ENCODE measurements at regions not wholly inside any gene's neighbourhood (a gene's known extent, or its start where the extent isn't known, plus 50 kb on each side); places are given as distances from the start of the nearest gene placed in this dataset.

DNA sequence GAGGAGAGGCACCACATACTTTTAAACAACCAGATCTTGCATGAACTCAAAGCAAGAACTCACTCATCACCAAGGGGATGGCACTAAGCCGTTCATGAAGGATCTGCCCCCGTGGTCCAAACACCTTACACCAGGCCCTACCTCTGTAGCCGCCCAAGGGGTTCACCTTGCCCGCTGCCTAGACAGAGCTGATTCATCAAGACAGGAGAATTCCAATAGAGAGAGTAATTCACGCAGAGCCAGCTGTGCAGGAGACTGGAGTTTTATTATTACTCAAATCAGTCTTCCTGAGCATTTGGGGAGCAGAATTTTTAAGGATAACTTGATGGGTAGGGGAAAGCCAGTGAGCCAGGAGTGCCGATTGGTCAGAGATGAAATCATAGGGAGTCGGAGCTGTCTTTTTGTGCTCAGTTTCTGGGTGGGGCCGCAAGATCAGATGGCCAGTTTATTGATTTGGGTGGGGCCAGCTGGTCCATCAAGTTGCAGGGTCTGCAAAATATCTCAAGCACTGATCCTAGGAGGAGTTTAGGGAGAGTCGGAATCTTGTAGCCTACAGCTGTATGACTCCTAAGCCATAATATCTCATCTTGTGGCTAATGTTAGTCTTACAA, 364.7 kb downstream of the PCDH7 start:
- ATAC-seq (no peak), DNase-seq (no peak)
- no peak overlapping the region for H3K4me3 Mint-ChIP-seq
- H3K27me3 Mint-ChIP-seq: no peaks in the 10 kb centered on the region
- no peaks in the 10 kb centered on the region for H3K36me3 Mint-ChIP-seq (ENCODE audit: low read depth)
- no peaks in the 10 kb centered on the region for H3K9me3 ChIP-seq (ENCODE audit: control insufficient read depth, low read length, poor library complexity, severe bottlenecking)
- no peaks in the 10 kb centered on the region for H3K4me1 Mint-ChIP-seq
- H3K27ac Mint-ChIP-seq: no peak overlapping the region

DNA sequence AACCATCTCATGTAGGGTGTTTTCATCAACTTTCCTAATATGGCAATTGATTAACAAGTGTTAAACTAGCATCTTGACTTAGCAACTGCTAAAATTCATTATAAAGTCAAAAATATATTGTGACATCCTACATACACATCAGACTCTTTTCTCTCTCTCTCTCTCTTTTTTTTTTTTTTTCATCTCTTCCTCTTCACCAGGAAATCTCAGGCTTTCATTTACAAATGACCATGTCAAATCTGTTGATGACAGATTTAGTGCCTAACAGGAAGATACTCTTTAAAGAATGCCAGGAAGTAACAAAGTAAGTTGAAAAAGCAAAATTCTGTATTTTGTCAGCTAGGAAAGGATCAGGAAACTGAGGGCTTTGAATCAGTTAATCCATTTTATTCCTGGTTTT, 365.5 kb downstream of the PCDH7 start:
- Mint-ChIP-seq H3K4me3 (no peak overlapping the region), H3K27ac (no peak overlapping the region), H3K4me1 (no peaks in the 10 kb centered on the region), H3K27me3 (no peaks in the 10 kb centered on the region), H3K36me3 (ENCODE audit: low read depth) (no peaks in the 10 kb centered on the region)
- H3K9me3 ChIP-seq (ENCODE audit: control insufficient read depth, low read length, poor library complexity, severe bottlenecking): no peaks in the 10 kb centered on the region
- ATAC-seq (no peak), DNase-seq (no peak)

DNA sequence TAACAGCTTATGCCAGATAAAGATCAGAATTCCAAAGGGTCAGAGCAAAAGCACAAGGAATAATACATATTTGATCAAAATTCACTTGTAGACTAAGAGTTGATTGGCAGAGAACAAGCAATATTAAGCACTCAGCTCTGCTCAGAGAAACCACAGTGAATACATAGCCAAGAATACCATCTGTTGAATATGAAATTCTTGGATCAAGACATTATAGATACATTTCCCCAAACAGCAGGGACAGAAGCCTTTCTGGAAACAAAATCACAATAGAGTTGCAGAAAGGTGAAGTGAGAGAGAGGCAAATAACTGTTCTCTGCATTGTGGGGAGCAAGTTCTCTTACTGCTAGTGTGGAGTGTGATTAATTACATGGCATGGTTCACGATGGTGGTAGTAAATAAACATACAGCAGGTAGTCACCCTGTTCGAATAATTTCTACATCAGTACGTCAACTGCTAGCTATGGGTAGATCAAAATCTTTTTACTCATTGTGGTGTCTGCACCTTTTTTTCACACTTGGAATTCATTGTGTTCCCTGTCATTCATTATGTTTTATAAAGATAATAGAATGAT, 366.7 kb downstream of the PCDH7 start:
- DNase-seq (no peak), ATAC-seq (no peak)
- H3K27me3 Mint-ChIP-seq: no peaks in the 10 kb centered on the region
- no peak overlapping the region for H3K4me3 Mint-ChIP-seq
- H3K4me1 Mint-ChIP-seq: no peaks in the 10 kb centered on the region
- no peaks in the 10 kb centered on the region for H3K9me3 ChIP-seq (ENCODE audit: control insufficient read depth, low read length, poor library complexity, severe bottlenecking)
- H3K27ac Mint-ChIP-seq: no peak overlapping the region
- no peaks in the 10 kb centered on the region for H3K36me3 Mint-ChIP-seq (ENCODE audit: low read depth)

DNA sequence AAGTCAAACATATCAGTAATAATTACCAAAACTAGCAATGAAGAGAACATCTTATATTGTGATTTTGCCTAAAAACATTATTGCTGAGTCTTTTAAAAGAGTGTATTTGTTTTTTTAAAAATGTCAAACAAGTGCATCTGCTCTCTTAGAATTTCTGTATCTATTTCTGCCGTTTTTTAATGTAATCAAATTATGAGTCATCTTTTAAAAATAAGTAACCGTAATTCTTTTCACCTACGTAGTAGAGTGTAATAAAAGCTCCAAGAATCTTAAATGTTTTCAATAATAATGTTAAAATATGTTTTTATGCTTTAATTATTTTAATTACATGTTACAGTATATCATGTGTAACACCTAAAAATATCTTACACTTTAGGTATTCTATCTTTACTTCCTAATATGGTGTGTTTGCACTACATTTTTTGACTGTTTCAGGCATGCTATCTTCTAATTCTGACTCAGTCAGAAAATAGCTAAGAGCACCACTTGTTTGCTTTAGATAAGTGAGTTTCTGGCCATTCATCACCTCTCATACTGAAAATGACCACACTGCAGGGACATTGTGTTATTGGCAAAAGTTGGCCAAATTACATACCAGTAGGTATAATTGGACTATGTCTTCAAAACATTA, 368.5 kb downstream of the PCDH7 start:
- Mint-ChIP-seq H3K27me3 (no peaks in the 10 kb centered on the region), H3K36me3 (ENCODE audit: low read depth) (no peaks in the 10 kb centered on the region), H3K27ac (no peak overlapping the region), H3K4me3 (no peak overlapping the region), H3K4me1 (no peaks in the 10 kb centered on the region)
- no peak for DNase-seq
- H3K9me3 ChIP-seq (ENCODE audit: control insufficient read depth, low read length, poor library complexity, severe bottlenecking): no peaks in the 10 kb centered on the region
- ATAC-seq: no peak

DNA sequence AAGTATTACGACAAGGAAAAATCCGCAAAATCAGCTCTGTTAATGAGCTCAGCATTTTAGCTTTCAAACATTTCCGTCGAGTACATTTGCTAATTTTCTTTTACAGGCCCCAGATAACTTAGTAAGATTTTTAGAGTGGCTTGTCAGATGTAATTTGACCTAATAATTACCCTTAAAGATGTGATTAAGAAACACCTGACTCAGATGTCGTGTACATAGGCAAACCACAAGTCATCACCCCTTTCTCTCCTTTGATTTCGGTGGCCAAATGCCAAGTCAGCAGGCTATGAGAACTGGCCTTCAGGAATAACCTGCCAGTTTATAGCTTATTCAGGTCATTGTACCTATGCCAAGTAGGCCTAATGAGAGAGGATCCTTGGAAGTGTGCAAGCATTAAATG, 369.6 kb downstream of the PCDH7 start:
- Mint-ChIP-seq H3K27me3 (no peaks in the 10 kb centered on the region), H3K4me1 (no peaks in the 10 kb centered on the region), H3K36me3 (ENCODE audit: low read depth) (no peaks in the 10 kb centered on the region), H3K4me3 (no peak overlapping the region), H3K27ac (no peak overlapping the region)
- no peaks in the 10 kb centered on the region for H3K9me3 ChIP-seq (ENCODE audit: control insufficient read depth, low read length, poor library complexity, severe bottlenecking)
- DNase-seq: no peak
- no peak for ATAC-seq

DNA sequence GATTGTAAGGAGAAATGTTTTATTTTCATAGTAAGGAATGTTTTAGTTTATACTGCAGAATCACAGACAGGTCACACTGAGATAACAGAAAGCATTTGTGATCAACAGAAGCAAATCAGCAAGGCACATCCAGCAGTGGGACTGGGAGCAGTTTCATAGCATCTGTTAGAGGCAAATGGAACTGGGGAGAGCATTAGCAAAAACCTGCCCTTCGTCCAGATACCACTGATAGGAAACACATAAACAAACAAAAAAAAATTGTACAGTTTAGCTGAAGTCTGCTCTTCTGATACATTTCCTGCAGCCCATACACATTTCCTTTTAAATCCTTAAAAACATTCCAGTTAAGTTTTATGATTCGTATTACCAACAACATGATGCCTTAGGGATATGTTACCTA, 374.3 kb downstream of the PCDH7 start:
- no peaks in the 10 kb centered on the region for H3K4me1 Mint-ChIP-seq
- H3K27ac Mint-ChIP-seq: no peak overlapping the region
- H3K36me3 Mint-ChIP-seq (ENCODE audit: low read depth): no peaks in the 10 kb centered on the region
- DNase-seq (no peak), ATAC-seq (no peak)
- H3K4me3 Mint-ChIP-seq: no peak overlapping the region
- no peaks in the 10 kb centered on the region for H3K27me3 Mint-ChIP-seq
- H3K9me3 ChIP-seq (ENCODE audit: control insufficient read depth, low read length, poor library complexity, severe bottlenecking): no peaks in the 10 kb centered on the region

DNA sequence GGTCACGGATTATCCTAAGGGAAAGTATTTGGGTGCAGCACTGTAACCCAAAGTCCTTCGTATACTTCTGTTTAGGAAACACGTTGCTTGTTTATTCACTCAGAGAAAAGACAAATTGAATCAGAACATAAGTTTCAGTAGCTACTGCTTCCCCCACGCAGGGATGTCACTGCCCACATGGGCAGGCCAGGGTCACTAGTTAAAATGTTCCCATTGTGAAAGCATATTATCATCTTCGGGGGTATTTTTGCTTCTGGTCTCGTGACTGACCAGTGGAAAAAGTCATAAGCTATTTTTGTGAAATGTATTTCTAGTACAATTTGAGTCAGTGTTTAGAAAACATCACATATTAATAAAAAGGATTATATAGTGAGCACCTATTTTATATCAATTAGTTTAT, 377.8 kb downstream of the PCDH7 start:
- Mint-ChIP-seq H3K27me3 (no peaks in the 10 kb centered on the region), H3K4me3 (no peak overlapping the region), H3K4me1 (no peaks in the 10 kb centered on the region), H3K36me3 (ENCODE audit: low read depth) (no peaks in the 10 kb centered on the region), H3K27ac (no peak overlapping the region)
- H3K9me3 ChIP-seq (ENCODE audit: control insufficient read depth, low read length, poor library complexity, severe bottlenecking): no peaks in the 10 kb centered on the region
- no peak for ATAC-seq
- no peak for DNase-seq

DNA sequence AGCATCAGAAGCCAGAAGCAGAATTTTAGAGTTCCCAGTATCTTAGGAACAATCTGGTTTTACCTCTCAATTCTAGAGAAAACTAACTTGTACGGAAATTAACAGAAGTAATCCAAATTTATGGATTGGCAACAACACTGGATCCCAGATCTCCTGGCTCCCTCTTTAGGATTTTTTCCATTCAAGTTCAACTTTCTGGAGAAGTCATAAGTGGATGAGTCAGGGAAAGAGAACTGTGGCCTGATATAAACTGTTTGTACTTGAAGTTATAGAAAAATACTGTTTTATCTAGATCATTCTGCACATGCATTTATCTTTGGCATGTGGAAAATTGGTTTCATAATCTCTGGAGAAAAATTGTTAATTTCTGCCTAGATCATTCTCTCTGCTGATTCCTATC, 380.4 kb downstream of the PCDH7 start:
- no peaks in the 10 kb centered on the region for H3K36me3 Mint-ChIP-seq (ENCODE audit: low read depth)
- no peak overlapping the region for H3K27ac Mint-ChIP-seq
- no peaks in the 10 kb centered on the region for H3K9me3 ChIP-seq (ENCODE audit: control insufficient read depth, low read length, poor library complexity, severe bottlenecking)
- H3K27me3 Mint-ChIP-seq: no peaks in the 10 kb centered on the region
- no peak for DNase-seq
- no peak for ATAC-seq
- H3K4me1 Mint-ChIP-seq: no peaks in the 10 kb centered on the region
- no peak overlapping the region for H3K4me3 Mint-ChIP-seq

DNA sequence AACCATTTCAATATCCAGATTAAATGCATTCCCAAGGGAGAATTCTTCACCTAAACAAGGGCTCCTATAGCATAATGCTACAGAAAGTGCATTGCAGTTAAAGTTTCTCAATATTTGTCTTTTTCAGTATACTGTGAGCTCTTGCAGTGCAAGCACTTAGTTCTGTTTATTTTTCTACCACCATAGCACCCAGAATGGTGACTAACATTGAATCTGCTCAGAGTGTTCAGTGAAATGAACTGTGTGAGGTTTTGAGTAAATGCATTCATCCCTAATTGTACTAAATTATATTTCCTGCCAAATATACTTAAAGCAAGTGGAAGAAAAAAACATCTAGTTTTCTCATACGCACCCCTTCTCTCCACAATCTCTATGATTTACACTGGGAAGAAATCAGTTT, 383.9 kb downstream of the PCDH7 start:
- ATAC-seq (no peak), DNase-seq (no peak)
- H3K27ac Mint-ChIP-seq: no peak overlapping the region
- no peaks in the 10 kb centered on the region for H3K4me1 Mint-ChIP-seq
- no peaks in the 10 kb centered on the region for H3K27me3 Mint-ChIP-seq
- H3K9me3 ChIP-seq (ENCODE audit: control insufficient read depth, low read length, poor library complexity, severe bottlenecking): no peaks in the 10 kb centered on the region
- no peaks in the 10 kb centered on the region for H3K36me3 Mint-ChIP-seq (ENCODE audit: low read depth)
- no peak overlapping the region for H3K4me3 Mint-ChIP-seq

DNA sequence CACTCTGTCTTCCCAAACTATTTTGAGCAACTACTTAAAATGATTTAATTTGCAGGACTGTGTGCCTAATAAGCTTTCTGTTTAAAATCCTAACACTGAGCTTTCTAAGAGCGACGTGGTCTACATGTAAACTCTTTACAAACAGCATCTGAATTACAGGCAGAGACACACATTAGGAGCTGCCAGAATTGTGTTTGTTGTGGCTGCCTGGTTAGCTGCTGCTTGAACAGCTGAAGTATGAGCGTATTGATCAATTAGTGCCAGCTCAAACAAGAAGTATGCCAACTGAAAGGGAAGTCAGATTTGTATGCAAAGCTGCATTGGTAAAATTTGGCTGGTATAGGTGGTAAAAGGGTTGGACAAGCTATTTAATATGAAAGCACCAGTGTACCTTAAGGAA, 384.4 kb downstream of the PCDH7 start:
- Mint-ChIP-seq H3K27ac (no peak overlapping the region), H3K4me3 (no peak overlapping the region), H3K4me1 (no peaks in the 10 kb centered on the region), H3K27me3 (no peaks in the 10 kb centered on the region), H3K36me3 (ENCODE audit: low read depth) (no peaks in the 10 kb centered on the region)
- ATAC-seq (no peak), DNase-seq (no peak)
- H3K9me3 ChIP-seq (ENCODE audit: control insufficient read depth, low read length, poor library complexity, severe bottlenecking): no peaks in the 10 kb centered on the region

DNA sequence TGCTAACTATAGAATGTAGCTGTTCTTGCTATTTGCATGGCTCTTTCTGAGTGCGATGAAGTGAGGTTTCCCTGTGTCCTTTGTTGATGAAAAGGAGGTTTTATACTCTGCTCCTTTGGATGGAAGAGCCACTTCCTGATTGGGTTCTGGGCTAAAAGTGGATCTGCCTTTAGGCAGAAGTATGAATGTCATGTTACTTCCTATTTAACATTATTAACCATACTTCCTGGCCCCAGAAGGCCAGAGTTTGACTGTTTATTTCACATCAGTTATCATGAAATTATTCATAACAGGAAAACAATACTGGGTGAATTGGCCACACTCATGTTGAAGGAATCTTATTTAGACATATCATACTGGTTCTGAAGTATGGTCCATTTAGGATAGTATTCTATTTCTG, 386.2 kb downstream of the PCDH7 start:
- DNase-seq: no peak
- no peak for ATAC-seq
- Mint-ChIP-seq H3K27ac (no peak overlapping the region), H3K4me1 (no peaks in the 10 kb centered on the region), H3K27me3 (no peaks in the 10 kb centered on the region), H3K4me3 (no peak overlapping the region), H3K36me3 (ENCODE audit: low read depth) (no peaks in the 10 kb centered on the region)
- no peaks in the 10 kb centered on the region for H3K9me3 ChIP-seq (ENCODE audit: control insufficient read depth, low read length, poor library complexity, severe bottlenecking)

DNA sequence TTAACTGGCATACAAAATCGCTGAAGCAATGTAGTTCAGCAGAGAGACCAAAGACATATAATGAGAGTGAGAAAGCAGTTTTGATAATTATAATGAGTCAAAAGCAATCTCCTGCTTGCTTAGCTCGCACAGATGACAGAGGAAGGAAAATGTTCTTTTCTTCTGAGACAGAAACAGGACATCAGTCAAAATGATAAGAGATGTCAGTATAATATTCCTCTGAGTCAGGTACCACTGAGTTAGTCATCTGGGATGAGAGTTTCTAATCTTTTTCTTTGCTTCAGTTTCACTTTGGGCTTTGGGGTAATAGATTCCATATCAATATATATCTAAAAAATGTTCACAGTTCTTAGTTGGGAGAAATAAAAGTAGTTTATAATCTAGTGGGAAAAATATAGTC, 387.2 kb downstream of the PCDH7 start:
- H3K4me1 Mint-ChIP-seq: no peaks in the 10 kb centered on the region
- no peaks in the 10 kb centered on the region for H3K9me3 ChIP-seq (ENCODE audit: control insufficient read depth, low read length, poor library complexity, severe bottlenecking)
- H3K36me3 Mint-ChIP-seq (ENCODE audit: low read depth): no peaks in the 10 kb centered on the region
- no peak overlapping the region for H3K27ac Mint-ChIP-seq
- no peak overlapping the region for H3K4me3 Mint-ChIP-seq
- H3K27me3 Mint-ChIP-seq: no peaks in the 10 kb centered on the region
- DNase-seq: no peak
- ATAC-seq: no peak

DNA sequence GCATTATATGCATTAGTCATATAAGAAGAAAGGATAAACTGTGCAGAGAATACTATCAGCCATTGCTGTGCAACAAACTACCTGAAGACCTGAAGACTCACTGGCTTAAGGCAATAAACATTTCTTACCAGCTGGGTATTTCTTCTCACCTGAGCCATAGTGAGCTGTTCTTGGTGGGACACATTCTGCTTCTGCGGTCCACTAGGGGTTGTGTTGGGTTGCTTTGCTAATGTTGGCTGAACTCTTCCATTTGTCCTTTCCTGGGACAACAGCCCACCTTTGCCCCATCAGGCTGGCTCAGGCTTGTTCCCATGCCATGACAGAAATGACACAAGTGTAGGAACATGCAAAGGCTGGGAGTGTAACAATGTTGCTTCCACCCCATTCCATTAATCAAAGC, 388.6 kb downstream of the PCDH7 start:
- ATAC-seq: no peak
- Mint-ChIP-seq H3K4me3 (no peak overlapping the region), H3K36me3 (ENCODE audit: low read depth) (no peaks in the 10 kb centered on the region), H3K27ac (no peak overlapping the region), H3K27me3 (no peaks in the 10 kb centered on the region), H3K4me1 (no peaks in the 10 kb centered on the region)
- H3K9me3 ChIP-seq (ENCODE audit: control insufficient read depth, low read length, poor library complexity, severe bottlenecking): no peaks in the 10 kb centered on the region
- no peak for DNase-seq

DNA sequence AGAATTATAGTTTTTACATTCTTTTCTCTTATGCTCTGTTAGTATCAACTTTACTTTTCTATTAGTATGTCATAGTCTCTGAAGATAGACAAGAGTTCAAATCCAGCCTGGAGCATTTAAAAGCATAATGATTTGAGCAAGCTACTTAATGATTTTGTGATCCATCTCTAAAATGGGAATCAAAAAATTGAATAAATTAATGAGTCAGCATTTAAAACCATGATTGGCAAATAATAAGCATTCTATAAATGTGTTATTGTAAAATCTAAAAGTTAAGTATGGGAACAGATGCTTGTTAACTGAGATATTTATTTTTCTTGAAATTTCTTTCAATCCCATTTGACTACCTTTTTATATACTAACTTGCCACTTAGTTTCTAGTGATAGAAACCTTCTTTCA, 391.6 kb downstream of the PCDH7 start:
- Mint-ChIP-seq H3K36me3 (ENCODE audit: low read depth) (no peaks in the 10 kb centered on the region), H3K27me3 (no peaks in the 10 kb centered on the region), H3K4me1 (no peaks in the 10 kb centered on the region), H3K4me3 (no peak overlapping the region), H3K27ac (no peak overlapping the region)
- H3K9me3 ChIP-seq (ENCODE audit: control insufficient read depth, low read length, poor library complexity, severe bottlenecking): no peaks in the 10 kb centered on the region
- no peak for ATAC-seq
- no peak for DNase-seq

All from T-helper 17 cell (primary cell).